ENCODE measurements at regions not wholly inside any gene's neighbourhood (a gene's known extent, or its start where the extent isn't known, plus 50 kb on each side); places are given as distances from the start of the nearest gene placed in this dataset.

- TF ChIP-seq CTCF (IDR thresholded peaks at IDR 0.05; ENCODE audit: insufficient read depth, low read length) (no peak), POLR2AphosphoS5 (IDR thresholded peaks at IDR 0.05; ENCODE audit: low read depth) (no peak), REST (IDR thresholded peaks at IDR 0.05; ENCODE audit: insufficient replicate concordance, low read depth) (no peak)
Observed at GRCh38 chr21:26748066-26748465, 97.1 kb downstream of the ADAMTS1 start.
